ENCODE measurements at regions not wholly inside any gene's neighbourhood (a gene's known extent, or its start where the extent isn't known, plus 50 kb on each side); places are given as distances from the start of the nearest gene placed in this dataset.

DNA sequence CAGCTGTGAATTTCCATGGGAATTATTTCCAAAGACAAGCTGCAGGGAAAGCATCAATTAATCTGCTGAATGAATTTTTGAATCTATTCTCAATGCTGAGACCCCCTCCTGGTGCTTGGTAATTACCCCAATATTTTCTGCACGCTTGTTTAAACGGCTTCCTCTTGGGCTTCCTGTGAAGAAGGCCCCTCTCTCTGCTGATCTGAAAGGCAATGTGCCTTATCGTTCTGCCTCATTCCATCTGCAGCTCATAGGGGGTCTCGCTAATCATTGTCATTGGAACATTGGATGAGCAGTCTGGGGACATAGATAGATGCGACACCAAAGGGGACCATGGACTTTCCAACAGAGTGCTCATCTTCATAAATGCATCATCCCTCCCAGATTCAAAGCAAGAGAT lies 851.6 kb downstream of the PDHA2 start:
- DNase-seq: no peak
- H3K27ac ChIP-seq: no peak overlapping the region
- no peaks in the 10 kb centered on the region for H3K27me3 ChIP-seq
- no peaks in the 10 kb centered on the region for H3K36me3 ChIP-seq
- TF ChIP-seq, protein P1, sequence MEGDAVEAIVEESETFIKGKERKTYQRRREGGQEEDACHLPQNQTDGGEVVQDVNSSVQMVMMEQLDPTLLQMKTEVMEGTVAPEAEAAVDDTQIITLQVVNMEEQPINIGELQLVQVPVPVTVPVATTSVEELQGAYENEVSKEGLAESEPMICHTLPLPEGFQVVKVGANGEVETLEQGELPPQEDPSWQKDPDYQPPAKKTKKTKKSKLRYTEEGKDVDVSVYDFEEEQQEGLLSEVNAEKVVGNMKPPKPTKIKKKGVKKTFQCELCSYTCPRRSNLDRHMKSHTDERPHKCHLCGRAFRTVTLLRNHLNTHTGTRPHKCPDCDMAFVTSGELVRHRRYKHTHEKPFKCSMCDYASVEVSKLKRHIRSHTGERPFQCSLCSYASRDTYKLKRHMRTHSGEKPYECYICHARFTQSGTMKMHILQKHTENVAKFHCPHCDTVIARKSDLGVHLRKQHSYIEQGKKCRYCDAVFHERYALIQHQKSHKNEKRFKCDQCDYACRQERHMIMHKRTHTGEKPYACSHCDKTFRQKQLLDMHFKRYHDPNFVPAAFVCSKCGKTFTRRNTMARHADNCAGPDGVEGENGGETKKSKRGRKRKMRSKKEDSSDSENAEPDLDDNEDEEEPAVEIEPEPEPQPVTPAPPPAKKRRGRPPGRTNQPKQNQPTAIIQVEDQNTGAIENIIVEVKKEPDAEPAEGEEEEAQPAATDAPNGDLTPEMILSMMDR (IDR thresholded peaks at IDR 0.05): no peak
- TF ChIP-seq POLR2A (IDR thresholded peaks at IDR 0.05): no peak
- no peak overlapping the region for H3K4me3 ChIP-seq
- intact Hi-C loops (cut with DNase I; ENCODE audit: low total_unique reads): no loop called here
- no peaks in the 10 kb centered on the region for H3K9me3 ChIP-seq
- no peaks in the 10 kb centered on the region for H3K4me1 ChIP-seq

DNA sequence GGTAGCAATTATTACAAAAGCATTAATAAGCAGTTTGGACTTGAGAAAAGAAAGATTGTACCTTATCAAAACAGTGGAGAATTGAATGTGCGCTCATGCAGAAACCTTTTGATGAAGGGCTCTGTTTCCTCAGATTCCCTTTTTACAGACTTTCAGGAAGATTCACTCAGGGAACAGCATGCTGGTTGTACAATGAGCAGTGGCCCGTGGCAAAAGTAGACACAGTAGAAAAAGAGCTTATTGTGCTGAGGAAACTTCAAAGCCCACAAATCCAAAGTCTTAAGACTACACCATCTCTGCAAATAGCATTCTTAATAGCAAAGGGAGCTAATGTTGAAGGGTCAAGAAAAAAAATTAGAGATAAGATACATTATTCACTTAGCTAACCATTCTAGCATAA lies 858.9 kb downstream of the PDHA2 start:
- no peak overlapping the region for H3K27ac ChIP-seq
- no peaks in the 10 kb centered on the region for H3K36me3 ChIP-seq
- H3K4me1 ChIP-seq: no peaks in the 10 kb centered on the region
- intact Hi-C loops (cut with DNase I; ENCODE audit: low total_unique reads): no loop called here
- no peaks in the 10 kb centered on the region for H3K27me3 ChIP-seq
- no peak for DNase-seq
- no peaks in the 10 kb centered on the region for H3K9me3 ChIP-seq
- TF ChIP-seq POLR2A (IDR thresholded peaks at IDR 0.05): no peak
- TF ChIP-seq, protein P1 (IDR thresholded peaks at IDR 0.05): no peak
- H3K4me3 ChIP-seq: no peak overlapping the region

DNA sequence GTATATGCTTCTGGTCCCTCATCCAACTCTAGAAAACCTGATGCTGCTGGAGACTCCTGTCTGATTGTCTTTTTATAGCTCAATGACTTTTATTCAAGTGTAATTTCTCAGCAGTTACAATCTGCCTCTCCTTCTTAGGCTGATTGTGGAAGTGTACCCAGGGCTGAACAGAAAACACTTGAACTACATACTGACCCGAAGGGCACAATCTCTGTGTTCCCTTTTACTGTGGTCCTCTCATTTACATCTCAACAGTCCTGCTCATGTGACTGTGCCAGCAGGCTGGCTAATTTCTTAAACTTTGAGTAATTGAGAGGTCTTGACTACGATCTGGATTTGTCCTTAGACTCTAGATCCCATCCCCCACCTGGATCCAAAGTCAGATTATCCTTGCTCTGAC lies 863.4 kb downstream of the PDHA2 start:
- Histone ChIP-seq H3K4me3 (no peak overlapping the region), H3K4me1 (no peaks in the 10 kb centered on the region)

DNA sequence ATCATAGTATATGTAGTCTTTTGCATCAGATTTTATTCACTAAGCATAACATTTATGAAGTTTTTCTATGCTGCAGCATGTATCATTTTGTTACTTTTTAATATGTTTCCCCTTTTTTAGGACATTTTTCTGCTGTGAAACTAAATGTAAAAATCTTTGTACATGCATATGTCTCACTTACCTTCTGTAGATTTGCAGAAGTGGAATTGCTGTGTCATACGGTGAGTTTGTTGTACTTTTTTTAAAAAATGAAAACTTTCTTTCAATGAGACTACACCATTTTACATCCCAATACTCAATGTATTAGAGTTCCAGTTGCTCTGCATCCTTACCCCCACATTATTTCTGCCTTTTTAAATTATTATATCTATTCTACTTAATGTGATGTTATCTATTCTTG lies 868.9 kb downstream of the PDHA2 start:
- intact Hi-C loops (cut with DNase I; ENCODE audit: low total_unique reads): no loop called here
- H3K27me3 ChIP-seq: no peaks in the 10 kb centered on the region
- no peaks in the 10 kb centered on the region for H3K9me3 ChIP-seq

More for the DNA sequence above, 863.4 kb downstream of the PDHA2 start:
- no peak for DNase-seq
- Histone ChIP-seq H3K9me3 (no peaks in the 10 kb centered on the region), H3K36me3 (no peaks in the 10 kb centered on the region), H3K27ac (no peak overlapping the region), H3K27me3 (no peaks in the 10 kb centered on the region)
- TF ChIP-seq, protein P1 (IDR thresholded peaks at IDR 0.05): no peak
- no peak for TF ChIP-seq POLR2A (IDR thresholded peaks at IDR 0.05)
- intact Hi-C loops (cut with DNase I; ENCODE audit: low total_unique reads): no loop called here

DNA sequence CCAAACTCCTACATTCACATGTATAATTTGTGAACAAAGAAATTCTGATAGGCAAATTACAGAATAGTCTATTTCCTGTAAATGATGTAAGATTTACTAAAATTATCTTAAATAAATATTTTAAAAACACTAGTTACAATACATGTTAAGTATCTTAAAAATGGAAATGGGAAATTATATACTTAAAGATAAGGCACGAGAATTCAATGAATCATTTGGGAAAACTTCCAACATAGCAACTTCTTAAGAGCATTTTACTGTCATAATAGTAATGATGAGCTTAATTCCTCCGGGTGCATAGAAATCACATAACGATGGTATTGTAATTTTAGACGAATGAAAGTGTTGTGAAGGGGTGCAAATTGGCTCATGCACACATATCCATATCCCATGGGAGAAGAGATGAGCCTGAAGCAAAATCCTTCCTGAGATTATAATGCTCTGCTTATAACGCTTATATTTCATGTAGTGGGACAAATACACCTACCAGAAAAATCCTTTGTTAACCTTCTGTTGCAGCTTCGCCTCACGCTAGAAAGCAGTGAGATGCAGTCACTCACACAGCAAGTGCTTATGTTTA lies 873.5 kb downstream of the PDHA2 start:
- Histone ChIP-seq H3K27me3 (no peaks in the 10 kb centered on the region), H3K27ac (no peak overlapping the region), H3K4me1 (no peaks in the 10 kb centered on the region), H3K36me3 (no peaks in the 10 kb centered on the region), H3K4me3 (no peak overlapping the region), H3K9me3 (no peaks in the 10 kb centered on the region)
- intact Hi-C loops (cut with DNase I; ENCODE audit: low total_unique reads): no loop called here
- DNase-seq: no peak
- TF ChIP-seq POLR2A (IDR thresholded peaks at IDR 0.05): no peak
- TF ChIP-seq, protein P1 (IDR thresholded peaks at IDR 0.05): no peak

More for the DNA sequence above, 868.9 kb downstream of the PDHA2 start:
- no peaks in the 10 kb centered on the region for H3K4me1 ChIP-seq
- H3K27ac ChIP-seq: no peak overlapping the region
- H3K4me3 ChIP-seq: no peak overlapping the region
- DNase-seq: no peak
- H3K36me3 ChIP-seq: no peaks in the 10 kb centered on the region
- TF ChIP-seq, protein P1 (IDR thresholded peaks at IDR 0.05): no peak
- no peak for TF ChIP-seq POLR2A (IDR thresholded peaks at IDR 0.05)
